KG1 (cell line): ENCODE measurements at regions not wholly inside any gene's neighbourhood (a gene's known extent, or its start where the extent isn't known, plus 50 kb on each side); places are given as distances from the start of the nearest gene placed in this dataset.

ENCODE experiments used
- DNase-seq: peaks from one replicate; lab custom pipeline; 2025; lab: John Stamatoyannopoulos, UW

DNA sequence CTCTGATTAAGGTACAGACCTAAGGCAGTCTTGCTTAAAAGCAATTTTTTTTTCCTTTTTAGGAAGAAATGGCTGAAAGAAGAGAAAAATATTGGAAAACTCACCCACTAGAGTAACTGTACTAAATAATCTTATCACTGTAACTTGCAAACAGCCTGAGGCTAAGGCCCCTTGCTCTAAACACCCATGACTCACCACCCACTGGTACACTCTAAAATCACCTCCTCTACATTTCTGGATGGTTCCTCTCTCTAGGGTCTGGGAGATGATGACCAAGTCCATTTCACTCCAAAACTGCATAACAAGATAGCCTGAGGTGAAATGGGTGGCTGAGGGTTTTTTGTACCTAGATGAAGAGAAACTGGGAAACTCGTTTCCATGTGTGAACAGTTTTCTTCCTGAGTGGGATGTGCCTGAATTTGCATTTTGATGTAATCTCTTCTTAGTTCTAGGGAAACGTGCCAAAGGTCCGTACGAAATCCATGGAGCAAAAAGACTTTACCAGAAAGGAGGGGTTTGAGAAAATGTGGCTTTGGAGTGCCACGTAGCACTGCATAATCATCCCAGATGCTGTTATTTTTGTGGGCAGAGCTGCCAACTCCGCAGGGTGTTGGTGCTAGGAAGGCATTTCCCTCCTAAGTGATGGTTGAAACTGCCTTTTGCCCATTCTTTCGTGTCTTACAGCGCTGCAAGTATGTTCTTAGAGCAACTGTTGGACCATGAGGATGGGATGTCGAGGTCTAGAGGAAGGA, 113.5 kb upstream of the C10orf90 start:
- no peak for DNase-seq

DNA sequence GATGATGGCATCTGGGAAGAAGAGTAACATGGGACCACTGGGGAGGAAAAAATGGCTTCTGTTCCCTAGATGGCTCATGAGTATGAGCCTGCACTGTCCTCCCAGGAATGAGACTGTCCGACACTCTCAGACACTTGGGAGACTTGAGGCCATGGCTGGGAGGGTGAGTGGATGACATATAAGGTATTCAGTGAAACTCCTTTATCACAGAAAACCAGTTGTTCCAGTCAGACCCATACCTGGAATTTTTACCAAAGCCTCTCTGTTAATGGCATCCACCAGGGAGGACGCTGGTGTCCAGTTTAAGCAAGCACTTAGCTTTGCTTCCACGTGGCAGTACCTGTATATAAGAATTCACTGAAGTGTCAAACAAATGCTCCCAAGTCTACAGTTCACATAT, 116.7 kb upstream of the C10orf90 start:
- DNase-seq = no peak

DNA sequence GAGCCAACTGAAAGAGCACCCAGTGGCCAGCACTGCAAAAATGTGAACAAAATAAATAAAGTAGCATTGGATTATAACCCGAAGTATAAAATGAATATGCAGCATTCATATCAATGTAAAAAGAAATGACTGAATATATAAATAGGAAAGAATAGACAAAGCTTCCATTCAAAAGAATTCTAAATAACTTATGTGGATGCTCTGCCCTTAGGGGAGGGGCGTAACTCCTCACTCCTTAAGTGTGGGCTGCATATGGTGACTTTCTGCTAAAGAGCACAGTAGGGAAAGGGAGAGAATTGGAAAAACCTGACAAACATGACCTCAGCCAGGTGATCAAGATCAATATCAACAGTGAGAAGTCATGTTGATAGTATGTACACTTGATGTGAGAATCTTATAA, 109.9 kb upstream of the DOCK1 start:
- DNase-seq = no peak

DNA sequence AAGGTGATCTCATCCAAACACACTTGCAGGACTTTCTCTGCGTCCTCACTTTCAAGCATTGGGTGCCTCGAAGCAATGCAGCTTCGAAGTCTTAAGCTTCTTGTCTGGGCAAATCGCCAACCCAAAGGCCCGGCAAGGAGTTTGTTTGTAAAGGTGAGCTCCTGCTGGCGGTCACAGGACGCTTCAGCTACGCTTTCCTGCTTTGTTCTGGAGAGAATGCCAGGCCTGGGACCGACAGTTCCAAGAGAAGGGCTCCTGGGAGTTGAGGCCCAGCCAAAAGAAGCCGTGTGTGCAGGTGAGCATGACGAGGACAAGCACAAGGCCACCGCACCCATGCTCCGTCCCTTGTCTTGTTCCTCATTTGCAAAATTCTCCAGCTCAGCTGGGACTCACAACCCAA, 106.6 kb upstream of the DOCK1 start:
- no peak for DNase-seq

DNA sequence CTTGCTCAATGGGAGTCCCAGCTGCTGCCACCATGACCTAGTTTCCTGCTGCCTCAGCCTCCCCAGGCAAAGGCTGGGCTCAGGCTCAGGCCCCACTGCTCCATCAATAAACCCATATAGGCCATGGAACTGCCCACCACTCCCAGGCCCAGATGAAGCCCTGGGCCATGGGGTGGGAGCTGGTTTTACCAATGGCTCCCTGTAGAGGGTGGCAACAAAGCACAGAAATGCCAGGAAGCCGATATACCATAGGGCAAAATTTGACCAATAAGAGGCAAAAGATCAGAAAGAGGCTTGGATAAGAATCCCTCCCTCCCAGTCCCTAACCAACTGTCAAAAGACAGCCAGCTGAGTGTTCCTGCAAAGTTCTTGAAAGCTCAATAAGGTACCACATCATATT, 101.8 kb upstream of the DOCK1 start:
- no peak for DNase-seq

DNA sequence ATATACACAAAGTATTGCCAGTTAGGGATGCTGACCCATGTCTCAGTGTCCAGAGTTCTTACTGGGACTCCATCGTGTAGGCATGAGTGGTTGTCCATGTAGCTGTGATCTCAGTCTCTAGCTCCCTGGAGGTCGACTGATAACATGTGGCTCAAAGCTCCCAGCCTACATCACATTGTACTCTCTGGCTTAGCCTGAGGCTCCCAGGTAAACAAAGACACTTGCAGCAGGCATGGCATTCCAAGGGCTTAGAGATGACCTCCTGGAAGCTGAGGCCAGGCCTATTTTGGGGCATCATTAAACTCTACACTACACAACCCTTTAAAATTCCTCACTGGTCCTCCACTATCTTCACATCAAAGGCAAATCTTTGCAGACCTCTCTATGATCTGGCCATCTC, 100.8 kb upstream of the DOCK1 start:
- no peak for DNase-seq

DNA sequence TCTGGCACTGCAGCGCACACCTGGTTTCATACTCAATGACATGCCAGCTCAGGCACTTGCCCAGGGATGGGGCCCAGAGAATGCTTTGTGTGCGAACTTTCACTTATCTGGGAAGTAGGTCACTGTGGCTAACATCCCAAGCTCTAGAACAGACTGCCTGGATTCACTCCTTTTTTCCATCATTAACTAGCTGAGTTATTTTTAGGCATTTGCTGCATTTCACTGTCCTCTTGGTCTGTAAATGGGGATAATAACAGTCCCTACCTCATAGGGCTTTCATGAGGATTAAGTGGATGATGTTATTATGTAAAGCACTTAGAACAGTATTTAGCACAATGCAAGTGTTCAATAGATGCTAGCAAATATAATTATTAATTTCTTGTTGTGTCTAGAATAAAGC, 98.7 kb upstream of the DOCK1 start:
- no peak for DNase-seq

DNA sequence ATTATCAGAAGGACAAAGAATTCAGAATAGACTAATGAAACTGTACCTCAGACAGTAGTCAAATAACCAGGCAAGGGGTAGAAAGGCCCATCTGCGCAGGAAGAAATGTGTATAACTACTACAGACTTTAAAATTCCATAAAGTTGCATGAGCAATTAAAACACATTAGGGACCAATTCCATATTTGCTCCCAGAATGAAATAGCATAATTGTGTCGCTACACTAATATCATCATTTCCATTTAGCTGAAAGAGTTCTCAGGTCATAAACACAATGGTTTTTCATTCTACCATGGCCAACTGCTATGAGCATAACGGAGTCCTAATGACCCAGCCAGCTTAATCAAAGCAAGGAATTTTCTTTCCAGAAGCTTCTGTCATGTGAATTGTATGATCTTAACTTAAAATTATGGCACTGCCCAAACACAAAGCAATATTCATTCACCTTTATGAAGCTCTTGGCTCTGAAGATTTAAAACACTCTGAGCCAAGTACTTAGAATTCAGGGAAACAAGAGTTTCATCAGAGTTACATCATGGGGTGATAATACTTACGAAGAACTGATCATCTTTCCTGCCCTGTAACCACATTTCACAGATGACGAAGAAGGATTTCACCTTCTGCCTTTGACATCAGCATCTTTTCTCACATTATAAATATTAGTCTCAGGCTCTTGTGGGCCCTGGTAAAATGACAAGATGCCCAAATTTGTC, 98.1 kb upstream of the DOCK1 start:
- no peak for DNase-seq

DNA sequence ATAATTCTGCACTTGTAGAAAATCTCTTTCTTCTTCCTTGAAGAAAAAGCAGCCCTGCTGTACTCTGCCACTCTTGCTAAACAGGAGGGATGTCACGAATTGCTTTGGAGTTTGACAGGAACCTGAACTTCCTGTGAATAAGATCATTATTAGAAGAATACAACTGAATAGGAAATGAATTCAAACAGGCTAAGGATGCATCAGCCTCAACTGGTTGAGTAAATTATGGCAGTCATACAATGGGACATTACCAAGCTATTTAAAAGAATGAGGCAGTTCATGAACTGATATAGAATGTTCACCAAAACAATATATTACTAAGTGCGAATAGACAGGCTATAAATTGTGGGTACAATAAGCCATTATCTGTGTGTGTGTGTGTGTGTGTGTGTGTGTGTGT, 97.1 kb upstream of the DOCK1 start:
- DNase-seq = no peak

DNA sequence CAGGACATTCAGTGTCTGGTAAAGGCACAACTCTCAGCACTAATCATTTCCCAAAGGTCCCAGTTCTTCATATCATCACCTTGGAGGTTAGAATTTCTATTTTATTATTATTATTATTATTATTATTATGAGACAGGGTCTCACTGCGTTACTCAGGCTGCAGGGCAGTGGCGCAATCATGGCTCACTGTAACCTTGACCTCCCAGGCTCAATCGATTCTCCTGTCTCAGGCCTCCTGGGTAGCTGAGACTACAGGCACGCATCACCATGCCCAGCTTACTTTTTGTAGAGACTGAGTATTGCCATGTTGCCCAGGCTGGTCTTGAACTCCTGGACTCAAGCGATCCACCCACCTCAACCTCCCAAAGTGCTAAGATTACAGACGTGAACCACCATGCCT, 91.8 kb upstream of the DOCK1 start:
- no peak for DNase-seq

DNA sequence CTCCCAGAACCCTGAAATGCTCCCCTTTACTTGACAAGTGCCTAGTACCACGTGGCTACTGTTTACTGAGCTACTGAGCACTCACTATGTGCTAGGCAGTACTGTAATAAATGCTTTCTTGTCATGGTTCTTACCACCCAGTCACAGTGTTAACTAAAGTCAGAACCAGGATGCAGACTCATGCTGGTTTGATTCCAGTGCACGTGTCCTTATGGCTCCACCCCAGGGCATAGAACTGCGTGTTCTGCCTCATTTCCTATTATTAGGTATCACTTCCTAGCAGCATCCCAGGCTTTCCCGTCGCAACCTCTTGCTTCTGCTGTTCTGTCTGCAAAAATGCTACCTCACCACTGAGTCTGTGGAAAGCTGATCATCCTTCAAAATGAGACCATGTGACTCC, 71.7 kb upstream of the DOCK1 start:
- no peak for DNase-seq

DNA sequence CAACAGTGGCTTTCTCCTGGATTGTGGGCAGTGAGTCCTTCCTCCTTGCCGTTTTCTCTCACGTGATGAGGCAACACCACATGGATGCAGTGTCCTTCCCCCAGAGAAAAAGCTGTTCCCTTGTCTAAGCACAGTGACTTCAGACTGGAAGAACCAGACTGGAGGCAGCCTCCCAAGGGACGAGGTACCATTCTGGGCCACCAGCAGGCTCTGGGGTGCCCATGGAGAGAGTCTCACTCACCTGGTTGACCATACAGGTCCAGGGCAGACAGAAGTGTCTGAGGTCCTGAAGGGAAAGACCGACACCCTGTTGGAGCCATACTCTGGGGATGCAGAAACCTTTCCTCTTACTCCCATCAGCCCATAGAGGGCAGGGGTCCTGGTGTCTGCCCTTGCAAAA, 69.2 kb upstream of the DOCK1 start:
- no peak for DNase-seq

DNA sequence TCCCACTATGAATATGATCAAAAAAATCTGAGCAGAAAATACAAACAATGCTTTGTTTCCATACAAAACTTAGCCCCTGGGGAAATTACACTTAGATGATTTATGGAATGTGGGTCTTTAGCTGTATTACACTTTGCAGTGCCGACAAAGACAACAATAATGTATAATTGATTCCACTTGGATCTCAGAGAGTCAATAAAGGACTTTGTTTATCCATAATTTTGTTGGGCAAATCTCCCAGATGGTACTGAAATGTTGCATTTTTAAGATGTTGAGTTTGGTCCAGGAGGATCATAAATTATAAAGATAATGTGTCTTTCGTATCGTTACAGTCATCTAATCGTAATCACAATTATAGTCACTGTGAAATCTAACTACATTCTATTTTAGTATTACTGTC, 66.9 kb upstream of the DOCK1 start:
- DNase-seq = no peak

DNA sequence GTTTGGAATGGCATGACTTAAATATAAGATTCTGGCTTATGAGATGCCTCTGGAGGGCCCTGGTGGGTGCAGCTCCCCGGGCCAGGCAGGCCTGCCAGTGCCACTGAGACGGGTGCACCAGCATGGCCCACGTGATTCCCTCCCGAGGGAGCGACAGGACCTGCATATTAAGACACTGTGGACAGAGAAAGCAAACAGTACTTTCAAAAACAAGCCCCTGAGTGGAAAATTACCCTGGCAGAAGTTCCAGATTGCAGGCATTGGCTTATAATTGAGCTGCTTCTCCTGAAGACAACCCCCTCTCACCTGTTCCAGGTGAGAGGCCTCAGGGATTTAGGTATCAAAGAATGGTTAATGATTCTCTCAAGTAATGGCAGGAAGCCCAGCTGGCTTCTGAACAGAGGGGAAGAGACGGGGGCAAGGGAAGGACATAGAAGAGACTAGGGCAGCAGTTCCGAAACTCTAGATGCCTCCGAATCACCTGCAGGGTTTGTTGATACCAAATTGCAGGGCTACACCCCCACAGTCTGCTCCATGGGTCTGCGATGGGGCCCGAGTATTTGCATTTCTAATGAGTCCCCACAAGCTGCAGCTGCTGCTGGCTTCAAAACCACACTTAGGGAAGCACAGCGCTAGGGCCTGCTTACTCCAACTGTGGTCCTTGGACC, 66.0 kb upstream of the DOCK1 start:
- no peak for DNase-seq

DNA sequence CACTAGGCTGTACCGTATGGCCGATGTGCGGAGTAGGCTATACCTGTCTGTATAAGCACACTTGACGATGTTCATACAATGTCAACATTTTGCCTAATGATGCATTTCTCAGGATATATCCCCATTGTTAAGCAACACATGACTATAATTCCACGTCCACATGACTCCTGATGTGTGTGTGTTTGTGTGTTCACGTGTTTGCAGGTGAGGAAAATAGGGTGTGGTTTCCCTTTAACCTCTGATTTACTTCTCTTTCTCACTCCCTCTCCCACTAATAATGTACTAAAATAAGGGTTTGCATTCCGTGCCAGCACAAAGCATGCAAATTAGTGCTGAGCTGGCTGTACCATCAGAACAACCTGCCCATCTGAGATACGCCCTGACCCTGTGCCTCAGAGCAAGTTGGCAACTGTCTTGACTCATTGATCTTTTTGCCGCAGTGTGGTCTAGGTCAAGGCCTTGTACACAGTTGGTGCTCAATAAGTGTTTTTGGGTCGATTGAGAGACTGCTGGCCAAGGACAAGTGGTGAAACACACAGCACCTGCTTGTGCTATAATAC, 64.6 kb upstream of the DOCK1 start:
- DNase-seq = no peak

DNA sequence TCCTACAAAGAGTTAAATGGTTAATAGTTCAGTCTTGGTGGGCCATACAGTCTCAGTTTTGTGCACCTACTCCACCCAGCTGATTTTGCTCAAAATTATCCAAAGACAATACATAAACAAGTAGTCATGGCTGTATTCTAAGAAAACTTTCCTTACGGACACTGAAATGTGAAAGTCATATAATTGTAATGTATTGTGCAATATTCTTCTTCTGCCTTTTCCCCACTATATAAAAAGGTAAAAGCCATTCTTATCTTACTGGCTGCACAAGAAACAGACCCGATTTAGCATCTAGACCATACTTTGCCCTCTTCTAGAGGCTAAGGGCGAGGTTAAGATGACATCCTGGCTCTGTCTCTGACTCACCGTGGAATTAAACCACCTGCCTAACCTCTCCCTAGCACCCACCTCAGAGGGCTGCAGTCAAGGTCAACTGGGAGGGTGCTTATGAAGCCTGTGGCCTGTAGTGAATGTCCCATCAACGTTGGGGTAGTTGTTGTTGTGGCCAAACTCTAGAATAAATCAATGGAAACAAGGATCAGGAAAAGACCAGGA, 63.8 kb upstream of the DOCK1 start:
- no peak for DNase-seq

DNA sequence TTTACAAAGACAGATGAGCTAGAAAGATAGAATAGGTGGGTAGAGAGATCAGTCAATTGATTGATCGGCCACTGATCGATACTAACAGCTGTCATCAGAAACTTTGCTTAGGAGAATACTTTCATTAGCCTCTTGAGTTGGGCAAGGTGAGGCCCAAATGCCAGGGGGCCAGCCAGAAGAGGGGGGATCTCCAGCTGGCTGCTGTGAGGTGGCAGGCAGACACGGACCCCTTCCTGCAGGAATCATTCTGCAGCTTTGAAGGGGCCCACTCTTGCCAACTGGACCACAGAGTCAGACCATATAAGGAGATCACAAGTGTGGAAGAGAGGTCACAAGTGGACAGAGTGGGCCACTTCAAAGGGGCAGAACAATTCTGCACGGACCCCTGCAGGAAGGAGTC, 62.9 kb upstream of the DOCK1 start:
- DNase-seq = no peak

DNA sequence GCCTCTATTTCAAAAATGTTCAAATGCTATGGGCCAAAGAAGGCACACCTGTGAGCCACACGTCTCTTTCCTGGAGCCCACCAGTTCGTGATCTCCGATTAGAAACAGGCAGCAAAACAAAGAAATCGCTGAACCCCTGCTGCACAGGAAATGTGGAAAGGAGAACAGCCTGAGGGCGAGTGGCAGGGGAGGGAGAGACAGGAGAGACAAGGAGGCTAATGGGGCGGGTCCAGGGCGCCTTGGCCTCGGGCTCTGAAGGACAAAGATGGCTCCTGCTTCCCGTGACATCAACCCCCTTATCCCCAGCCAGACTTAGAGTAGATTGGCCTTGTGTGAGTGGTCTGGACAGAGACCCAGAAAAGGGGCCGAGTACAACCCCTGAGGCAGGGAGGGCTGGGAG, 62.4 kb upstream of the DOCK1 start:
- DNase-seq = no peak

DNA sequence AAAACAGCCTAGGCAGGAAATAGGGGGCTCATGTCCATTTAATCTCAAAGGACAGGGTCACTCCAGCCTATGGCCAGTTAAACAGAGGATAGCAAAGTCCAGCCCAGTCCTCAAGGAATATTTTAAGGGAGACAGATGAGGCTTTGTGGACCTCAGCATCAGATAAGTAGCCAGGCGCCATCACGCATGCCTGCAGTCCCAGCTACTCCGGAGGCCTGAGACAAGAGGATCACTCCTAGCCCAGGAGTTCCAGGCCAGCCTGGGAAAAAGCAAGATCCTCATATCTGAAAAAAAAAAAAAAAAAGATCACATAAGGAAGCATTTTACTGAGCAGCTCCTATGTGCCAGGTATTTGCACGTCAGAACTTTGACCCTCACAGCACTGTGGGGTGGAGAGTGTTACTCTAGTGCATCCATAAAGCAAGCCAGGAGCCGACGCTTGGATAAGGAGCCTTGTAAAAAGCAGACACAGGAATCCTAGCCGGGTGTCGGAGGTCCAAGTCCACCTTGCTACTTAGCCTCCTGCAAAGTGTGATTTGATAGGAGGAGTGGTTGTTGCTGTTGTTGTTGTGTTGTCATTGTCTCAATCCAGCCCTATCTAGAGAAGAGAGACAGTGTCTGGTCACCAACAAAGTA, 61.8 kb upstream of the DOCK1 start:
- DNase-seq = no peak

DNA sequence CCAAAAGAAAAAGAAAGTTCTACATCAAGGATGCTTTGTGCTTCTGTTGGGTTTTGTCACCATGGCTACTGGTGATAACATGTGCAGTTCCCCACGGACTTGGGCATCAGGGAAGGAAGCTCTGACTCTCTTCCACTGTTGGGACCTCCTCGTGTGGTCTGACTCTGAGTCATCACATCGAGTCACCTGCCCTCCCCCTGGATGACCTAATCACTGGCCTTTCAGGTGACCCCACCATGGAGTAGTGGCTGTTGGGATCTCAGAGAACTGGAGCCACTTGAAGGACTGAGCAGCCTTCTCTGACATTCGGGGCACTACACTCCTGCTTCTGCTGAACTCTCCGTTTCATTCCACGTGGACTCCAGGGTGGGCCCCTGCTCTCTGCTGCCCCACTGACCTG, 60.8 kb upstream of the DOCK1 start:
- no peak for DNase-seq

DNA sequence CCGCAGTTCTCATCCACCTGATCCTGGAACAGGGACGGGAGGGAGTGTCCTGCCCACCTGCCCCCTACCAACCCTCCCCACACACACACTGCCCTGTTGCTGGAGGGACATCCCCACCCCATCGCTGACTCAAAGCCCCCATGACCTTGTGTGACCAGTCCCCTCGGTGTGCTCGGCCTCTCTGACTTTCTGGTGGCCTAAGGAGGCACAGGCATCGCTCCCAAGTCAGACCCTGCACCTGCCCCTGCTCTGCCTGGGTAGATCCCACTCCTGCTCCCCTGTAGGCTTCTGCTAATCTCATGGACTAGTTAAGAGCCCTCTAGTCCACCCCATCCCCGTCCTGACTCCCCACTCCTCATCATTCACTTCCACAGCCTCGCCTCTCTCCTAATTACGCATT, 58.8 kb upstream of the DOCK1 start:
- no peak for DNase-seq

DNA sequence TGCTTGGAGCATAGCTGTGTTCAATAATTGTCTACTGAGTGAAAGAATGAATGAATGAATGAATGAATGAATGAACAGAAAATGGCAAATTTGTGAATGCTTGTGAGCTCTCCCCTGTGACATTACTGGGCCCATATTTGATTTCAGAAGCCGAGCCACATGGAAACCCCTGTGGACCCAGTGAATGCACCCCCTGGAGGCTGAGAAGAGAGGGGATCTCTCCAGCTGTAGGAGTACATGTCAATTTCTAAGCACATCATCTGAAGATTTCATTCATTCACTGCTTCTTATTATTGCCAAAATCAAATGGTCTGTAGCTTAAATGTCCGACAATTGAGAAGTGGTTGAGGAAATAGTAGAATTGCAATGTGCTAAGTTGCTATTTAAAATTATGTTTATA, 58.3 kb upstream of the DOCK1 start:
- DNase-seq = no peak
